NCI-H2227 (cell line): ENCODE measurements at regions not wholly inside any gene's neighbourhood (a gene's known extent, or its start where the extent isn't known, plus 50 kb on each side); places are given as distances from the start of the nearest gene placed in this dataset.

Experiments used
- DNase-seq: peaks from one replicate; lab custom pipeline; 2025; ENCODE audit not compliant: unreplicated experiment; lab: John Stamatoyannopoulos, UW

DNA sequence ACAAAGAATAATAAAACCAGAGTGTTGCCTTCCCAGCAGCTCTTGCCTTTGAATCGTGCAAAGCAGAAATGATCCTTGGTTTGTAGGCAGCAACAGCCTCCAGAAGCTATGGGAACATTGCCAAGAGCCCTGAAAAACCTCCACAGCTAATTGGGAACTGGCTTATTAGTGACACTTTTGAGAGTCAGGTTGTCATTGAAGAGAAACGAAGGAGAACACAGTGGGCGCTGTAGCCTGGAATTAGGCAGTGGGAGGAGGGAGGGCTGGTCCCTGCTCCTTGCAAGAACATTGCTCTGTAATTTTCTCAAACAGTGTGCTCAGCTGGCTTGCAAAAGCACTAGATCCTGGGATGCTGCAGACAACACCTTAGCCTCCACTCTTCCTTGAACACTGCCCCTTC lies 331.5 kb upstream of the EMCN start:
- peak; percentile 40 for DNase-seq

DNA sequence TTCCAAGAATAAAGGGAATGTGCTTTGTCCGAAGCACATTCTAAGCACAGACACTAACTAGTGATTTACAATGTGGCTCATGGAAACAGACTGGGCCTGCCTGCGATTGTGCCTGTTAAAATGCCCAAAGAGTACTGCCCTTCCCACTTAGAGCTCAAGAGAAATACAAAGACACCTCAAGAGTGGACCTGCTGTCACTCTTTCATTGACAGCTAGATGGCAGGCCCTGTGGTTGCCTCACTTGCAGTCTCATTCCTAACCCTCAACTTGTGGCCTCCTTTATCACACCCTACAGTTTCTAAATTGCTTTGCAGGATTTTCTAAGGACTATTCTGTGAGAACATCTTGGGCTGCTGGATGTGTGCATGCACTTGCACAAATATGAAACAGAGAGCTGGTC lies 331.0 kb upstream of the EMCN start:
- DNase-seq = peak; percentile 29

DNA sequence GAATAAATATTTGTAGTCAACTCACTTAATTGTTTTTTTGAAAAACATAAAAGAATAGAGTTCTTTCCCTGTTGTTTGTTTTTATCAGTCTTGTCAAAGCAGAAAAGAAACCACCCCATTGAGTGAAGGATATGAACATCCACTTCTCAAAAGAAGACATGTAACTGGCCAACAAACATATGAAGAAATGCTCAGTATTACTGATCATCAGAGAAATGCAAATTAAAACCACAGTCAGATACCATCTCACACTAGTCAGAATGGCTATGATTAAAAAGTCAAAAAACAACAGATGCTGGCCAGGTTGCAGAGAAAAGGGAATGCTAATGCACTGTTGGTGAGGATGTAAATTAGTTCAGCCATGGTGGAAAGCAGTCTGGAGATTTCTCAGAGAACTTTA lies 326.1 kb upstream of the EMCN start:
- DNase-seq = no peak

- DNase-seq = no peak
These were observed 325.0 kb upstream of the EMCN start for GRCh38 chr4:100842856-100843255.

DNA sequence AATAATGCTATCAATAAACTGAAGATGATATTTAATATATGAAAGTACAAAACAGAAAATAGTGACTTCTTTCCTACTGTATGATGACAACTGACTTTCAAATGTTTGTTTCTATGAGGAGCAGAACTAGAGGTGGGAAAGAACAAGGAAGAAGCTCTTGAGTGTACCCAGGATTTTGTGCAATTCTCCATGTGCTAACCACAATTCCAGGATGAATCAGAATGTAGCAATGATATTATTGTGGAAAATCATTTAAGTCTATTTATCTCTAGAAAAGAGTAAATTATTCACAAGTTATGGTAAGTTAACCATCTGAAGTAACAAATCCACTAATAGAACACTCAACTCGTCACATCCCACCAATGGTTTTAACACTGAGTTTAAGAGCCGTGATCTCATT lies 324.1 kb upstream of the EMCN start:
- no peak for DNase-seq

GRCh38 chr4:100839712-100840111 lies 321.9 kb upstream of the EMCN start:
- no peak for DNase-seq

- DNase-seq = no peak
These were observed 320.5 kb upstream of the EMCN start for GRCh38 chr4:100838286-100838685.

DNA sequence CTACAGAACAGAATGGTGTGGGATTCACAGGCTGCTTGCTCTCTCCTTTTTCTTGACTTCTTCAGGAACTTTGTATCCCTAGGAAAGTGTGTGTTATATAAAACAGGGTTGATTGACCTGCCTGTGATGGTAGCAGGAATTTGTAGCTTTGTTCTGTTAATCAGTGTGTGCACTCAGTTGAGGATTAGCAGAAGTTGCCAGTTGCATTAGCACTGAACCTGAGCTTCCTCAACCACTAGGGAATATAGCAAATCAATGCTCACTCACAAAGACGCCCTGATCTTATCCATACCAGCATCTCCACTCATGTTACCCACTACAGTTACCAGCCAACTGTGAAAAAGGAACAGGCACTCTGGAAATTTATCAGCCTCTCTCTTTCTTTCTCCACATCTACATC lies 319.1 kb upstream of the EMCN start:
- DNase-seq = no peak

DNA sequence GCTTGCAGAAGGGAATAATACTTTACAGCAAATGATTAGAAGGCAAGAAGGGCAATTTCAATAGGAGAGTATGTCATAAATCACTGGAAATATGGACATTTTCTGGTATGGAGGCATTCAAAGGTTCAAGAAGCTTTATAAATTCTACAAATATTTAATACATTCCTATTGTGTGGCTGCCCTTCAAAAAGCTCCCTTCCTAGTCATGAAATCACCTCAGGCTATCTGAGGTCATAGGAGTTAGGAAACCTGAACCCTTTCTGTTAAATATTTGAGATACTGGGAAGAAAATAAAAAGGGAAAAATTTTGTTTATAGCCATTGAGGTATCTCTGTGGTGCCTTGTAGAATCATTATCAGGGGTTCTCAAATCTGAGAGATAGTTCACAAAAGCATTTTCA lies 316.8 kb upstream of the EMCN start:
- no peak for DNase-seq

DNA sequence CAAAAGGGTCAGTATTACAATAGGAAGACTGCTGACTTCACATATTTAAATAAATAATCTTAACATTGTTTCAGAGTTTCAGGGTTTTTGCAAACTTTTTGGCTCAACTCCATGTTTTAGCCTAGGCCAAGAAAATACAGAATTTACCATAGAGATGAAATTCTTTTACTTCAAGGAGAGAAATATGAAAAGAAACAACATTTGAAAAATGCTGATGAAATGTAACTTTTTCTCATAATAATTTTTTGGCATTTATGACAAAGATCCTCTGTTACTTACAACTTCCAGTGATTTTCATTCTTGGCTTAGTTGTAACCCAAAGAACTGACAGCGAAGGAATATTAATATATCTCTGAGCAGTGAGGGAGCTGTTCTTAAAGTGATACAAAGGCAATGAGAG lies 316.1 kb upstream of the EMCN start:
- no peak for DNase-seq

DNA sequence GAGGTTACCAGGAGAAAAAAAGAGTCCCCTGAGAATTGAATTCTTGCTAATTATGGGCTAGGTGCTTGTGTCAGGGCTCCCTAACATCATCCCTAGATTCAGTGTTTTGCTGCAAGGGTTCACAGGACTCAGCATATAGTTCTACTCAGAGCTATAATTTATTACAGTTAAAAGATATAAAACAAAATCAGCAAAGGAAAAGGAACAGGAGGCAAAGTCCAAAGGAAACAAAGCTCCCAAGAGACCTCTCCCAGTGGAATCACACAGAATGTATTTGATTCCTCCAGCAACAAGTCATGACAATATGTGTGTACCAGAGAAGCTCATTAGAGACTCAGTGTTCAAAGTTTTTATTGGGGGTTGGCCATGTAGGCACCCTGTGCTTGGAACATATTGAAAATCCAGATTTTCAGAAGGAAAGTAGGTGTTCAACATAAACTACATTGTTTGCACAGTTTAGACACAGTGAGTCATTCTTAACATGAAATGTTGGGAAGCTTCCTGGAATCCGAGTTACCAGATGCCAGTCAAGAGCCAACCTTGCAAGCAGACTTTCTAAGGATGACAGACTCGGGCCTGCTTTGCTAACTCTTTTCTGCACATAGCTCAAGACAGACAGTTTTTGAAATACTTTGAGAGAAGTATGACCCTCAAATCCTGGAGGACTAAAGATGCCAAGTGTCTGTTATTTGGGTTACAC lies 311.3 kb upstream of the EMCN start:
- DNase-seq = no peak

- DNase-seq = no peak
These were observed 310.5 kb upstream of the EMCN start for GRCh38 chr4:100828364-100828763.

DNA sequence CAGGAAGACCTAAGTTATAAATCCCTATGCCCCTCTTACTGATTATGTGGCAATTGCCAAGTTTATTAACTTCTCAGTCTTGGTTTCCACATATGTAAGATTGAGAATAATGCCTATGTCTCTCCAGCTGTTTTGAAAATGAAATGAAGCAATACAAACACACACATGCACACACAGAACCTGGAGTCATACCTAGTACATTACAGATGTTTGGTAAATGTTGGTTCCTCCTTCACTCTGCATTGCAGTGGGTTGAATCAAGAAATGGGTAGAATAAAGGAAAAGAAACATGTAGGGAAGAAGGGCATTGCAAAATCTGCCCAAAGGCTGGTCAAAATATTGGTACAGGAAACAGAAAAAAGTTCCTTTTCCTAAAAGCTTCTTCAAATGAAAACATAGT lies 309.9 kb upstream of the EMCN start:
- DNase-seq = no peak

- DNase-seq = no peak
These were observed 309.2 kb upstream of the EMCN start for GRCh38 chr4:100826808-100827548.

DNA sequence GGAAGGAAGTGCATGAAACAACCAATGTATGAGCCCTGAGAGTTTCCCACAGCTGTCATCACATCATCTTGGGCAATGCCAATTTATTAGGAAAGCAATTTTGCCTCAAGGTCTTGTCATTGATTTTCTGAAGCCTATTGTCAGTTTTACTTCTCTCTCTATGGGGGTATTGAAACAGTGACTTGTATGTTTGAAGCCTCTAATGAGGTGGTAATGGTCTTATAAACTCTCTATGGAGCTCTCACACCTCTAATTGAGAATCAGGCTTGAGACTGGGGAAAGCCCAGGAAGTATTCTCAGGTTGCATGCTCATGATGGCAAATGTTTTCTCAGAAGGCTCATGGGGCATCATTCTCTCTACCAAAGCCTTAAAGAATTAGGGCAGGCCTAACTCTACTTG lies 308.2 kb upstream of the EMCN start:
- DNase-seq = no peak

DNA sequence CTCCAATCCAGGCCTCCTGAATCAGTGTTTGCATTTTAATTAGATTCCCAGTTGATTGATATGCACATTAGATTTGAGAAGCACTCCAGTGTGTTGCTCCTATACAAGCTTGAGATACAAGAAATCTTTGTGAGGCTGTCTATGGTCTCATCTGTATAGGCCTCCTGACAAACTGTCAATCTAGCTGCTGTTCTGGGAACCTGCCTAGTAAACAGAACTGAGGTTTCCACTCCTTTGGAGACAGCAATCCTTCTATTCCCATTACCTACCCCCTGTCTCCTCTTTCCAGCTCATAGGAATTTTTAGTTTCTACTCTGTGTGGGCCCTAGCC lies 306.1 kb upstream of the EMCN start:
- DNase-seq = no peak

- no peak for DNase-seq
These were observed 305.5 kb upstream of the EMCN start for GRCh38 chr4:100823066-100823992.

DNA sequence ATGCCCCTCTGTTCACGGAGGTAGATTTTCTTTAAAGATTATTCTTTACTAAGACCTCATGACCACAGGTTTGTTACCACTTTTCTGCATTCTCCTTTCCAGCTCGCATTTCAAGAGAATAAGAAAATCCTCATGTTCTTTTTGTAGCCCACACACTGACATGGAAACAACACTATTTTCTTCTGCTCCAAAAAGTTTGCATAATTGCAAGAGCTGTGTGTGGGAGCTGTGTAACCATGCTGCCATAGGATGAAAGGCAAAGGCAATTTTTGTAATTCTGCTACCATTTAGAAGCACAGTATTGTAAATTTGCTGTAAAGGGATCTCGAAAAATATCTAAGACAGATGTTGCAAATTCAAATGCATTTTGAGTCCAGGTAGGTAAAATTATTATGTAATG lies 302.4 kb upstream of the EMCN start:
- no peak for DNase-seq

DNA sequence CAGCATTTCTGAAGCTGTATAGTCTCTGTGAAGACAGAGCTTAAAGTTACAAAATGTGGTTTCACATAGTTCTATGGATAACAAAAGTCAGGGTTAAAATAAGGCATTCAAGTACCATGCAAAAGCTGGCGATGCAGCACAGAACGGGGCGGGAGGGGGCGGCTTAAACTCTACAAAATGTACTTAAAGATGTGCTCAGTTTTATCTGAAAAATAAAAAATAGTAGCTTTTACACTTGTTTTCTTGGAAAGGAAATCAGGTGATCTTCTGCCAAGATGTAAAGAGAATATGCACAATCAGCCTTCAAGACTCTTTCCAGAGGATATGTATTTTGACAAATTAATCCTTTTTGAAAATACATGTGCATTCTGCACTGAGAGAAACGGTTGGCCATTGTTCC lies 301.7 kb upstream of the EMCN start:
- no peak for DNase-seq

DNA sequence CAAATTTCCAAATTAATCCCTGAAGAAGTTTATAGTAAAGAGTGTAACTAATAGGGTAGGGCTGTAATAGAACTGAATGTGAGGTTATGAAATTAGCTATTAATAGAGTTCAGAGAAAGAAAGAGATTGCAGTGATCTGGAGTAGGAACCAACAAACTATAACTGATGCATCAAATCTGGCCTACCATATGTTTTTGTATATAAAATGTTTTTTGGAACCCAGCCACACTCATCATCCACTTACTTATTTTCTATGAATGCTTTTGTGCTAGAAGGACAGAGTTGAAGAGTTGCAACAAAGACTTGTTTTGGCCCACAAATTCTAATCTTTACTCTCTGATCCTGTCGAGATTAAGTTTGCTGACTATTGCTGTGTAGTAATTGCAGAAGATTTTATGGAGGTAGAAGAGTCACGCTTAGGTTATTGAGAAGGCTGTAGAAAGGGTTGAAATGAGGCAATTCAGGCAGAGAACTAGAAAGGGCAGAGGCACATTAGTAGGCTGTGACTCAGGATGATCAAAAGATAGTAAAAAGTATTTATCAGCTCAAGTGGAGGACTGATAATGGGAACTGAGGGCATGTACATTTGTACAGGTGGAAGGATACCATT lies 298.7 kb upstream of the EMCN start:
- peak; percentile 28 for DNase-seq

GRCh38 chr4:100811046-100811445 lies 293.2 kb upstream of the EMCN start:
- peak; percentile 37 for DNase-seq

- DNase-seq = no peak
These were observed 291.7 kb upstream of the EMCN start for GRCh38 chr4:100809506-100809905.
